HEK293 (cell line): ENCODE measurements at regions not wholly inside any gene's neighbourhood (a gene's known extent, or its start where the extent isn't known, plus 50 kb on each side); places are given as distances from the start of the nearest gene placed in this dataset.

ENCODE experiments used
- CTCF ChIA-PET: fragments of 350-600 bp; formaldehyde crosslinking; extraction: SDS; loops from one replicate; lab custom pipeline; 2021; ENCODE audit warnings: antibody characterized with exemption; lab: Yijun Ruan, JAX
- POLR2A ChIA-PET: fragments of 300-600 bp; formaldehyde crosslinking; extraction: SDS; loops from one replicate; lab custom pipeline; 2020; ENCODE audit warnings: antibody characterized with exemption, inconsistent platforms; lab: Yijun Ruan, JAX
- H3K27ac ChIP-seq: fragments of 200-500 bp; sonication (Bioruptor generic); 2 replicates; pipeline ENCODE4 v1.5.1; 2014; ENCODE audit warnings: low read depth, low read length, control low read depth, inconsistent platforms; ENCODE audit errors: extremely low read depth
- H3K36me3 ChIP-seq, 2 experiments: fragments of 200-500 bp in 1 of 2; sonication (Bioruptor generic) in 1 of 2; 1 replicate in 1 of 2; 2 replicates in 1 of 2; pipeline ENCODE4 v1.5.1; 2014 to 2017; ENCODE audit warnings: inconsistent platforms in 2 of 2, low read length in 2 of 2; ENCODE audit not compliant: control insufficient read depth in 2 of 2, insufficient read depth in 1 of 2
- H3K4me1 ChIP-seq: fragments of 200-500 bp; sonication (Bioruptor generic); 2 replicates; pipeline ENCODE4 v1.5.1; 2014; ENCODE audit warnings: mild to moderate bottlenecking, low read length, inconsistent platforms; ENCODE audit not compliant: control insufficient read depth, insufficient read depth
- H3K4me3 ChIP-seq: 2 replicates; pipeline ENCODE4 v1.5.1; 2011; ENCODE audit warnings: low read depth, mild to moderate bottlenecking, control low read depth, low read length, moderate library complexity
- H3K9me3 ChIP-seq: fragments of 200-500 bp; sonication (Bioruptor generic); 2 replicates; pipeline ENCODE4 v1.5.1; 2014; ENCODE audit warnings: low read depth, low read length, inconsistent platforms; ENCODE audit not compliant: control insufficient read depth, insufficient read depth
- BCL11A ChIP-seq: fragments of 450-650 bp; formaldehyde crosslinking; IDR thresholded peaks from 2 replicates; pipeline ENCODE4 v1.5.1; 2016; ENCODE audit warnings: low read depth, missing biosample characterization, missing genetic modification characterization
- BCL11B ChIP-seq: fragments of 450-650 bp; formaldehyde crosslinking; IDR thresholded peaks from 2 replicates; pipeline ENCODE4 v1.5.1; 2016; ENCODE audit warnings: low read depth, missing biosample characterization, missing genetic modification characterization
- FEZF1 ChIP-seq: fragments of 450-650 bp; formaldehyde crosslinking; IDR thresholded peaks from 2 replicates; pipeline ENCODE4 v1.5.1; 2016; ENCODE audit warnings: missing biosample characterization, missing genetic modification characterization
- GLI2 ChIP-seq: fragments of 450-650 bp; formaldehyde crosslinking; IDR thresholded peaks from 2 replicates; pipeline ENCODE4; 2017; ENCODE audit warnings: missing biosample characterization, missing genetic modification characterization, low read depth, borderline replicate concordance
- GLI4 ChIP-seq: fragments of 450-650 bp; formaldehyde crosslinking; IDR thresholded peaks from 2 replicates; pipeline ENCODE4 v1.5.1; 2016; ENCODE audit warnings: missing biosample characterization, missing genetic modification characterization
- HOXC10 ChIP-seq: sonication (generic); formaldehyde crosslinking; IDR thresholded peaks from 2 replicates; pipeline ENCODE4 v1.8.1; 2023; ENCODE audit warnings: mild to moderate bottlenecking, missing genetic modification reagents
- KLF1 ChIP-seq: fragments of 450-650 bp; formaldehyde crosslinking; IDR thresholded peaks from 2 replicates; pipeline ENCODE4 v1.5.1; 2016; ENCODE audit warnings: missing biosample characterization, missing genetic modification characterization
- KLF16 ChIP-seq: fragments of 450-650 bp; formaldehyde crosslinking; IDR thresholded peaks from 2 replicates; pipeline ENCODE4 v1.5.1; 2017; ENCODE audit warnings: missing biosample characterization, missing genetic modification characterization
- MYNN ChIP-seq: fragments of 450-650 bp; formaldehyde crosslinking; IDR thresholded peaks from 2 replicates; pipeline ENCODE4 v1.5.1; 2016; ENCODE audit warnings: missing biosample characterization, missing genetic modification characterization, borderline replicate concordance
- OVOL3 ChIP-seq: fragments of 450-650 bp; formaldehyde crosslinking; IDR thresholded peaks from 2 replicates; pipeline ENCODE4 v1.5.1; 2016; ENCODE audit warnings: missing biosample characterization, missing genetic modification characterization
- ZBTB48 ChIP-seq: fragments of 450-650 bp; formaldehyde crosslinking; IDR thresholded peaks from 2 replicates; pipeline ENCODE4 v1.5.1; 2016; ENCODE audit warnings: missing biosample characterization, missing genetic modification characterization
- ZNF133 ChIP-seq: fragments of 450-650 bp; formaldehyde crosslinking; IDR thresholded peaks from 2 replicates; pipeline ENCODE4 v1.5.1; 2016; ENCODE audit warnings: missing biosample characterization, missing genetic modification characterization
- ZNF146 ChIP-seq: fragments of 450-650 bp; formaldehyde crosslinking; IDR thresholded peaks from 2 replicates; pipeline ENCODE4 v1.5.1; 2016; ENCODE audit warnings: missing biosample characterization, missing genetic modification characterization
- ZNF202 ChIP-seq: fragments of 450-650 bp; formaldehyde crosslinking; IDR thresholded peaks from 2 replicates; pipeline ENCODE4 v1.5.1; 2016; ENCODE audit warnings: missing biosample characterization, missing genetic modification characterization, borderline replicate concordance
- ZNF214 ChIP-seq: fragments of 450-650 bp; formaldehyde crosslinking; IDR thresholded peaks from 2 replicates; pipeline ENCODE4 v1.5.1; 2017; ENCODE audit warnings: missing biosample characterization, mild to moderate bottlenecking, missing genetic modification characterization, borderline replicate concordance
- ZNF239 ChIP-seq: fragments of 450-650 bp; formaldehyde crosslinking; IDR thresholded peaks from 2 replicates; pipeline ENCODE4 v1.5.1; 2016; ENCODE audit warnings: missing biosample characterization, missing genetic modification characterization
- ZNF248 ChIP-seq: fragments of 450-650 bp; formaldehyde crosslinking; IDR thresholded peaks from 2 replicates; pipeline ENCODE4 v1.5.1; 2017; ENCODE audit warnings: missing biosample characterization, missing genetic modification characterization
- ZNF274 ChIP-seq, 2 experiments: fragments of 200-500 bp in 1 of 2; fragments of 450-650 bp in 1 of 2; sonication (Bioruptor generic) in 1 of 2; formaldehyde crosslinking in 1 of 2; IDR thresholded peaks; 2 replicates each; pipeline versions ENCODE4 v1.5.1 to v1.6.1; 2014 to 2016; ENCODE audit warnings: borderline replicate concordance in 1 of 2, inconsistent platforms in 1 of 2, low read length in 1 of 2, missing biosample characterization in 1 of 2, missing genetic modification characterization in 1 of 2
- ZNF292 ChIP-seq: fragments of 450-650 bp; formaldehyde crosslinking; IDR thresholded peaks from 2 replicates; pipeline ENCODE4 v1.5.1; 2016; ENCODE audit warnings: low read depth, missing biosample characterization, missing genetic modification characterization, borderline replicate concordance
- ZNF473 ChIP-seq: fragments of 450-650 bp; formaldehyde crosslinking; IDR thresholded peaks from 2 replicates; pipeline ENCODE4 v1.5.1; 2017; ENCODE audit warnings: missing biosample characterization, missing genetic modification characterization
- ZNF510 ChIP-seq: fragments of 450-650 bp; formaldehyde crosslinking; IDR thresholded peaks from 2 replicates; pipeline ENCODE4 v1.5.1; 2018; ENCODE audit warnings: mild to moderate bottlenecking, missing genetic modification characterization, missing biosample characterization; ENCODE audit not compliant: insufficient replicate concordance
- ZNF555 ChIP-seq: fragments of 450-650 bp; formaldehyde crosslinking; conservative IDR thresholded peaks from 2 replicates; pipeline ENCODE4 v1.5.1; 2017; ENCODE audit warnings: missing biosample characterization, mild to moderate bottlenecking, missing genetic modification characterization, inconsistent platforms
- ZNF571 ChIP-seq: fragments of 450-650 bp; formaldehyde crosslinking; IDR thresholded peaks from 2 replicates; pipeline ENCODE4 v1.5.0; 2017; ENCODE audit warnings: missing biosample characterization, missing genetic modification characterization
- ZNF610 ChIP-seq: fragments of 450-650 bp; formaldehyde crosslinking; IDR thresholded peaks from 2 replicates; pipeline ENCODE4 v1.5.1; 2016; ENCODE audit warnings: missing biosample characterization, missing genetic modification characterization, borderline replicate concordance
- ZNF629 ChIP-seq: fragments of 450-650 bp; formaldehyde crosslinking; IDR thresholded peaks from 2 replicates; pipeline ENCODE4 v1.5.1; 2017; ENCODE audit warnings: missing biosample characterization, missing genetic modification characterization
- ZNF677 ChIP-seq: fragments of 450-650 bp; IDR thresholded peaks from 2 replicates; pipeline ENCODE4 v1.5.0; 2018; ENCODE audit warnings: missing biosample characterization, mild to moderate bottlenecking, missing genetic modification characterization, moderate library complexity
- ZSCAN30 ChIP-seq: fragments of 450-650 bp; IDR thresholded peaks from 2 replicates; pipeline ENCODE4 v1.5.1; 2018; ENCODE audit warnings: missing biosample characterization, mild to moderate bottlenecking, missing genetic modification characterization, moderate library complexity

- Histone ChIP-seq H3K4me3 (no peak overlapping the region), H3K4me1 (no peaks in the 10 kb centered on the region)
- no peak for TF ChIP-seq HOXC10 (CRISPR knock-in tag)
- no peak for TF ChIP-seq ZNF214 (tag by site-specific recombination)
- no peak for TF ChIP-seq OVOL3
- no peak for TF ChIP-seq GLI2 (tag by site-specific recombination)
- no peak for TF ChIP-seq ZNF292 (tag by site-specific recombination)
- no peak for TF ChIP-seq BCL11B
- TF ChIP-seq BCL11A (tag by site-specific recombination), result no peak
- no peak for TF ChIP-seq ZNF248
- TF ChIP-seq KLF1, result no peak
- no peak for TF ChIP-seq ZSCAN30 (tag by site-specific recombination)
- TF ChIP-seq ZNF629 (tag by site-specific recombination), result no peak
- TF ChIP-seq, all 188 proteins: peak for 0
- CTCF ChIA-PET, result no interaction called here
- Histone ChIP-seq H3K27ac (no peak overlapping the region), H3K36me3 (no peaks in the 10 kb centered on the region), H3K9me3 (no peaks in the 10 kb centered on the region)
- POLR2A ChIA-PET, result no interaction called here
These were observed 145.3 kb upstream of the GALNTL6 start for GRCh38 chr4:171667906-171668305.

GRCh38 chr4:171651071-171651470 lies 162.1 kb upstream of the GALNTL6 start:
- TF ChIP-seq FEZF1 (no peak), ZNF292 (tag by site-specific recombination) (no peak), GLI4 (tag by site-specific recombination) (no peak), ZNF677 (tag by site-specific recombination) (no peak), KLF16 (tag by site-specific recombination) (no peak), ZNF473 (tag by site-specific recombination) (no peak), ZNF146 (tag by site-specific recombination) (no peak), MYNN (tag by site-specific recombination) (no peak), ZNF555 (no peak)
- TF ChIP-seq, all 188 proteins: peak for 0
- Histone ChIP-seq H3K27ac (no peak overlapping the region), H3K9me3 (no peaks in the 10 kb centered on the region), H3K36me3 (no peaks in the 10 kb centered on the region), H3K4me1 (no peaks in the 10 kb centered on the region), H3K4me3 (no peak overlapping the region)
- ChIA-PET CTCF (interaction anchor here (0.7 kb wide), 1 partner anchor 343 kb away, joined by 5 read pairs; no protein-coding TSS in a partner anchor), POLR2A (no interaction called here)

- Histone ChIP-seq H3K4me1 (no peaks in the 10 kb centered on the region), H3K9me3 (no peaks in the 10 kb centered on the region), H3K27ac (no peak overlapping the region), H3K36me3 (no peaks in the 10 kb centered on the region), H3K4me3 (no peak overlapping the region)
- ChIA-PET CTCF (no interaction called here), POLR2A (no interaction called here)
- no peak for TF ChIP-seq ZBTB48 (tag by site-specific recombination)
- TF ChIP-seq ZNF239 (tag by site-specific recombination), result no peak
- no peak for TF ChIP-seq ZNF610 (tag by site-specific recombination)
- TF ChIP-seq BCL11A (tag by site-specific recombination), result no peak
- TF ChIP-seq ZNF510, result no peak
- no peak for TF ChIP-seq ZNF133 (tag by site-specific recombination)
- TF ChIP-seq ZNF274 (IDR thresholded peaks at IDR 0.05; ENCODE audit: low read length), result no peak
- no peak for TF ChIP-seq ZNF274 (tag by site-specific recombination; IDR thresholded peaks at IDR 0.05; ENCODE audit: borderline replicate concordance)
- TF ChIP-seq ZNF571, result no peak
- TF ChIP-seq ZNF202 (tag by site-specific recombination), result no peak
These were observed 162.7 kb upstream of the GALNTL6 start for GRCh38 chr4:171650543-171650942.
